ENCODE measurements at regions not wholly inside any gene's neighbourhood (a gene's known extent, or its start where the extent isn't known, plus 50 kb on each side); places are given as distances from the start of the nearest gene placed in this dataset.

- Histone ChIP-seq H3K4me1 (peaks cover 0 to 4% (median 0%) of the 10 kb centered on the region in 12 donors), H3K4me3 (no peak overlapping the region), H3K27me3 (no peaks in the 10 kb centered on the region), H3K36me3 (no peaks in the 10 kb centered on the region), H3K27ac (no peak overlapping the region), H3K9me3 (no peaks in the 10 kb centered on the region)
- no peak for TF ChIP-seq POLR2A (IDR thresholded peaks at IDR 0.05)
- no peak for TF ChIP-seq CTCF (IDR thresholded peaks at IDR 0.05)
- ATAC-seq (no peak), DNase-seq (no peak)
- 81 to 85% (median 84%) methylated on average over 4 of the region's 4 CpGs for WGBS, 4 donors
- intact Hi-C loops (cut with DNase I): no loop called here
Measured at GRCh38 chr1:166289309-166290050, 122.7 kb upstream of the FAM78B start.

GRCh38 chr1:166295656-166296055, 128.9 kb upstream of the FAM78B start:
- intact Hi-C loops (cut with DNase I): no loop called here
- DNase-seq (no peak), ATAC-seq (no peak)
- WGBS, 4 donors: 78 to 100% (median 80%) methylated on average over 1 of the region's 1 CpG
- Histone ChIP-seq H3K4me3 (no peak overlapping the region), H3K27me3 (no peaks in the 10 kb centered on the region), H3K36me3 (no peaks in the 10 kb centered on the region), H3K27ac (no peak overlapping the region), H3K9me3 (no peaks in the 10 kb centered on the region), H3K4me1 (no peaks in the 10 kb centered on the region)
- TF ChIP-seq CTCF (IDR thresholded peaks at IDR 0.05) (no peak), POLR2A (IDR thresholded peaks at IDR 0.05) (no peak)

- DNase-seq (no peak), ATAC-seq (no peak)
- intact Hi-C loops (cut with DNase I): no loop called here
- no peaks in the 10 kb centered on the region for H3K27me3 ChIP-seq
- H3K27ac ChIP-seq: no peak overlapping the region
- H3K36me3 ChIP-seq: no peaks in the 10 kb centered on the region
- no peak overlapping the region for H3K4me3 ChIP-seq
- WGBS, 4 donors: 67 to 87% (median 71%) methylated on average over 1 of the region's 1 CpG
- H3K4me1 ChIP-seq: no peaks in the 10 kb centered on the region
- no peak for TF ChIP-seq POLR2A (IDR thresholded peaks at IDR 0.05)
- TF ChIP-seq CTCF (IDR thresholded peaks at IDR 0.05): no peak
- H3K9me3 ChIP-seq: no peaks in the 10 kb centered on the region
Measured at GRCh38 chr1:166297993-166298392, 131.2 kb upstream of the FAM78B start.

- DNase-seq: no peak
- no peaks in the 10 kb centered on the region for H3K4me1 ChIP-seq
- H3K9me3 ChIP-seq: no peaks in the 10 kb centered on the region
- H3K4me3 ChIP-seq: no peak overlapping the region
- ATAC-seq: no peak
- no peaks in the 10 kb centered on the region for H3K36me3 ChIP-seq
- TF ChIP-seq CTCF (IDR thresholded peaks at IDR 0.05) (no peak), POLR2A (IDR thresholded peaks at IDR 0.05) (no peak)
- WGBS, 4 donors: 80 to 90% (median 88%) methylated on average over 5 of the region's 5 CpGs
- H3K27ac ChIP-seq: no peak overlapping the region
- no peaks in the 10 kb centered on the region for H3K27me3 ChIP-seq
- intact Hi-C loops (cut with DNase I): loop anchor here in 1 of 10 donors (10.0 kb wide), 1 partner anchor 376 kb away; no protein-coding TSS in a partner anchor
Measured at GRCh38 chr1:166300767-166301166, 134.0 kb upstream of the FAM78B start.
